Loucy (cell line): ENCODE measurements at regions not wholly inside any gene's neighbourhood (a gene's known extent, or its start where the extent isn't known, plus 50 kb on each side); places are given as distances from the start of the nearest gene placed in this dataset.

Experiments used
- H2AFZ ChIP-seq: fragments of 200-600 bp; sonication (generic); 2 replicates; pipeline ENCODE4 v1.6.0; 2016; ENCODE audit warnings: antibody characterized with exemption, mild to moderate bottlenecking, low read length, moderate library complexity
- H3F3A ChIP-seq: fragments of 200-600 bp; 2 replicates; pipeline ENCODE4 v1.6.0; 2016; ENCODE audit warnings: antibody characterized with exemption, low read depth, mild to moderate bottlenecking
- H3K27me3 ChIP-seq: fragments of 200-600 bp; sonication (generic); 2 replicates; pipeline ENCODE4 v1.6.1; 2014; ENCODE audit warnings: low read length, mild to moderate bottlenecking; ENCODE audit not compliant: insufficient read depth, poor library complexity, severe bottlenecking
- H3K36me3 ChIP-seq: fragments of 200-600 bp; sonication (generic); 2 replicates; pipeline ENCODE4 v1.6.1; 2016; ENCODE audit warnings: low read length; ENCODE audit not compliant: insufficient read depth
- H3K4me1 ChIP-seq: fragments of 200-600 bp; sonication (generic); 2 replicates; pipeline ENCODE4 v1.5.1; 2014; ENCODE audit warnings: low read length, mild to moderate bottlenecking; ENCODE audit not compliant: insufficient read depth, poor library complexity, severe bottlenecking
- H3K4me2 ChIP-seq: fragments of 200-600 bp; sonication (generic); 2 replicates; pipeline ENCODE4 v1.6.0; 2014; ENCODE audit warnings: antibody characterized with exemption, low read length, low read depth, mild to moderate bottlenecking; ENCODE audit not compliant: poor library complexity, severe bottlenecking
- H3K4me3 ChIP-seq: fragments of 200-600 bp; sonication (generic); 2 replicates; pipeline ENCODE4 v1.5.1; 2014; ENCODE audit warnings: low read length, mild to moderate bottlenecking, mixed read lengths; ENCODE audit not compliant: poor library complexity, severe bottlenecking
- H3K79me2 ChIP-seq: fragments of 200-600 bp; sonication (generic); 2 replicates; pipeline ENCODE4 v1.6.1; 2014; ENCODE audit warnings: low read length; ENCODE audit not compliant: insufficient read depth
- H3K9ac ChIP-seq: fragments of 200-600 bp; sonication (generic); 2 replicates; pipeline ENCODE4 v1.6.0; 2014; ENCODE audit warnings: mild to moderate bottlenecking, low read depth, low read length, moderate library complexity; ENCODE audit not compliant: poor library complexity, severe bottlenecking
- H3K9me2 ChIP-seq: fragments of 200-600 bp; sonication (generic); replicated peaks from 2 replicates; pipeline ENCODE4 v1.6.1; 2016; ENCODE audit warnings: low read depth, low read length, mixed read lengths
- H3K9me3 ChIP-seq: fragments of 200-600 bp; sonication (generic); 2 replicates; pipeline ENCODE4 v1.6.1; 2014; ENCODE audit warnings: mild to moderate bottlenecking, antibody characterized with exemption, low read length, low read depth; ENCODE audit not compliant: insufficient read depth
- H4K20me1 ChIP-seq: fragments of 200-600 bp; sonication (generic); 2 replicates; pipeline ENCODE4 v1.6.0; 2014; ENCODE audit warnings: antibody characterized with exemption, low read length, mild to moderate bottlenecking; ENCODE audit not compliant: insufficient read depth, poor library complexity, severe bottlenecking
- CTCF ChIP-seq: fragments of 200-600 bp; sonication (generic); conservative IDR thresholded peaks from 2 replicates; pipeline ENCODE4 v1.5.1; 2014; ENCODE audit warnings: mild to moderate bottlenecking, antibody characterized with exemption, low read length
- EZH2phosphoT487 ChIP-seq: fragments of 200-600 bp; IDR thresholded peaks from 2 replicates; pipeline ENCODE4 v1.6.1; 2018; ENCODE audit warnings: antibody characterized with exemption, mild to moderate bottlenecking, moderate library complexity, borderline replicate concordance

DNA sequence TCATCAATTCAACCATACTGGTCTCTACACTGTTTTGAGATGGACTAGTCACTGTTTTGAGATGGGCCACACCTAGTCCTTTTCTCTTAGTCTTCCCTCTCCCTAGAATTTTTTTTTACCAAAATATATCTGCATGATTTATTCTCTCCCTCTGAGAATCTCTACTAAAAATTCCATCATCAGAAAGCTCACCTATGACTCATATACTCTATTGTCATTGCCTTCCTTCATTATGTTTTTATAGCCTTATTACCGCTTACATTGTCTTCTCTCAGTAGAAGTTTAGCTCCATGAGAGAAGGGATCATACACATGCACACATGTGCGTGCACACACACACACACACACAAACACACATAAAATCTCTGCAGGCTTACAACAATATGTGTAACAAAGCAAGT is 303.6 kb downstream of the PCDH10 start:
- Histone ChIP-seq H4K20me1 (no peaks in the 10 kb centered on the region), H3K4me2 (no peak overlapping the region), H3K9me3 (no peaks in the 10 kb centered on the region), H3K27me3 (no peaks in the 10 kb centered on the region), H2AFZ (no peak overlapping the region), H3K79me2 (no peaks in the 10 kb centered on the region), H3K9ac (no peak overlapping the region), H3K4me1 (peaks cover 13% of the 10 kb centered on the region), H3F3A (no peaks in the 10 kb centered on the region), H3K36me3 (no peaks in the 10 kb centered on the region), H3K4me3 (no peak overlapping the region), H3K9me2 (no peaks in the 10 kb centered on the region)
- TF ChIP-seq EZH2phosphoT487 = no peak
- no peak for TF ChIP-seq CTCF

DNA sequence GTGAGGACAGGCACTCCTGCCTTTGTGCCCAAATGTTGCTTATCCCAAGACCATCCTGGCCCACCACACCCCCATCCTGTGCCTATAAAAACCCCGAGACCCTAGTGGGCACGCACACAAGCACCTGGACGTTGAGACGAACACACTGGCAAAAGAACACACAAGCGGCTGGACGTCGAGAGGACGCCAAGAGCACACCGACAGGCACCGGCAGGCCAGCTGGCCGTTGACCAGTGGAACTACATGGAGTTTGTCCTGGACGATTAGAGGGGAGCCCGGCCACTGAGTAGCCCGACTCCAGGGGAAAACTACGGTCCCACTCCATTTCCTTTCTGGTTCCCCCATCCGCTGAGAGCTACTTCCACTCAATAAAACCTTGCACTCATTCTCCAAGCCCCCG is 301.7 kb downstream of the PCDH10 start:
- Histone ChIP-seq H4K20me1 (no peaks in the 10 kb centered on the region), H3K79me2 (no peaks in the 10 kb centered on the region), H3K27me3 (no peaks in the 10 kb centered on the region), H3K9ac (no peak overlapping the region), H3K4me1 (peaks cover 9% of the 10 kb centered on the region), H3K9me2 (no peaks in the 10 kb centered on the region), H3K9me3 (no peaks in the 10 kb centered on the region), H3K36me3 (no peaks in the 10 kb centered on the region), H2AFZ (no peak overlapping the region), H3K4me3 (no peak overlapping the region), H3K4me2 (no peak overlapping the region), H3F3A (no peaks in the 10 kb centered on the region)
- TF ChIP-seq CTCF = no peak
- no peak for TF ChIP-seq EZH2phosphoT487

DNA sequence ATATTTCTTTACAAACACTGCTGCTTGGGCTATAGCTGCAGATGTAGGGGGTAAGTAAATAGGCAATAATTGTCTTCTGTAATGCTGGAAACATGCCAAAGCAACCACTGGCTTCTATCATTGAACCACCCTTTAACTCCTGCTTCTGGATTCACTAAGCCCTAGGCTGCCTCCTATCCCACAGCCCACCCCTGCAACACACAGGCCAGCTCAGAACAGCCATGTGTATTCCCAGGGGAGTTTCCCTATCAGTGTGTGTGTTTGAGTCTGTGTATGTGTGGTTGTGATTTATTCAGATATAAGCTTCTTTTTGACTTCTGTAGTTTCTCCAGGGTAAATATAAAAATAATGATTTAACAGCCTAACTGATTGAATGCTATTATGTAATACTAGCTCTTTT is 291.3 kb downstream of the PCDH10 start:
- no peak overlapping the region for H3K4me3 ChIP-seq
- H3K4me1 ChIP-seq = peaks cover 2% of the 10 kb centered on the region
- H3K9me2 ChIP-seq = no peaks in the 10 kb centered on the region
- no peaks in the 10 kb centered on the region for H3K27me3 ChIP-seq
- no peaks in the 10 kb centered on the region for H3F3A ChIP-seq
- no peaks in the 10 kb centered on the region for H3K79me2 ChIP-seq
- no peaks in the 10 kb centered on the region for H3K36me3 ChIP-seq
- no peaks in the 10 kb centered on the region for H3K9me3 ChIP-seq
- TF ChIP-seq EZH2phosphoT487 = no peak
- no peak for TF ChIP-seq CTCF
- no peak overlapping the region for H3K4me2 ChIP-seq
- no peak overlapping the region for H2AFZ ChIP-seq
- no peak overlapping the region for H3K9ac ChIP-seq
- no peaks in the 10 kb centered on the region for H4K20me1 ChIP-seq
